MM.1S (cell line): ENCODE measurements at regions not wholly inside any gene's neighbourhood (a gene's known extent, or its start where the extent isn't known, plus 50 kb on each side); places are given as distances from the start of the nearest gene placed in this dataset.

Experiments
- EZH2 ChIP-seq: fragments of 300-600 bp; sonication (generic); optimal IDR thresholded peaks from 2 replicates; pipeline ENCODE3; 2017; ENCODE audit warnings: low read depth, mild to moderate bottlenecking, antibody characterized with exemption, low read length, mixed read lengths
- EZH2phosphoT487 ChIP-seq: fragments of 300-600 bp; sonication (generic); IDR thresholded peaks from 2 replicates; pipeline ENCODE4 v1.6.1; 2018; ENCODE audit warnings: antibody characterized with exemption, low read length
- TF ChIP-seq, protein P1 (sequence below): fragments of 300-600 bp; sonication (generic); IDR thresholded peaks from 2 replicates; pipeline ENCODE4 v1.5.1; 2016; ENCODE audit warnings: antibody characterized with exemption, low read length, mixed read lengths

GRCh38 chr2:239469106-239469960 is 68.5 kb upstream of the HDAC4 start:
- TF ChIP-seq, protein P1, sequence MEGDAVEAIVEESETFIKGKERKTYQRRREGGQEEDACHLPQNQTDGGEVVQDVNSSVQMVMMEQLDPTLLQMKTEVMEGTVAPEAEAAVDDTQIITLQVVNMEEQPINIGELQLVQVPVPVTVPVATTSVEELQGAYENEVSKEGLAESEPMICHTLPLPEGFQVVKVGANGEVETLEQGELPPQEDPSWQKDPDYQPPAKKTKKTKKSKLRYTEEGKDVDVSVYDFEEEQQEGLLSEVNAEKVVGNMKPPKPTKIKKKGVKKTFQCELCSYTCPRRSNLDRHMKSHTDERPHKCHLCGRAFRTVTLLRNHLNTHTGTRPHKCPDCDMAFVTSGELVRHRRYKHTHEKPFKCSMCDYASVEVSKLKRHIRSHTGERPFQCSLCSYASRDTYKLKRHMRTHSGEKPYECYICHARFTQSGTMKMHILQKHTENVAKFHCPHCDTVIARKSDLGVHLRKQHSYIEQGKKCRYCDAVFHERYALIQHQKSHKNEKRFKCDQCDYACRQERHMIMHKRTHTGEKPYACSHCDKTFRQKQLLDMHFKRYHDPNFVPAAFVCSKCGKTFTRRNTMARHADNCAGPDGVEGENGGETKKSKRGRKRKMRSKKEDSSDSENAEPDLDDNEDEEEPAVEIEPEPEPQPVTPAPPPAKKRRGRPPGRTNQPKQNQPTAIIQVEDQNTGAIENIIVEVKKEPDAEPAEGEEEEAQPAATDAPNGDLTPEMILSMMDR = no peak
- no peak for TF ChIP-seq EZH2
- no peak for TF ChIP-seq EZH2phosphoT487
